HG03442 (cell line): ENCODE measurements at regions not wholly inside any gene's neighbourhood (a gene's known extent, or its start where the extent isn't known, plus 50 kb on each side); places are given as distances from the start of the nearest gene placed in this dataset.

ENCODE experiments used
- ATAC-seq: cut with Tn5 transposase; IDR thresholded peaks from one replicate; pipeline ENCODE4 v1.9.1; 2021; ENCODE audit warnings: mild to moderate bottlenecking, moderate library complexity; ENCODE audit not compliant: unreplicated experiment

DNA sequence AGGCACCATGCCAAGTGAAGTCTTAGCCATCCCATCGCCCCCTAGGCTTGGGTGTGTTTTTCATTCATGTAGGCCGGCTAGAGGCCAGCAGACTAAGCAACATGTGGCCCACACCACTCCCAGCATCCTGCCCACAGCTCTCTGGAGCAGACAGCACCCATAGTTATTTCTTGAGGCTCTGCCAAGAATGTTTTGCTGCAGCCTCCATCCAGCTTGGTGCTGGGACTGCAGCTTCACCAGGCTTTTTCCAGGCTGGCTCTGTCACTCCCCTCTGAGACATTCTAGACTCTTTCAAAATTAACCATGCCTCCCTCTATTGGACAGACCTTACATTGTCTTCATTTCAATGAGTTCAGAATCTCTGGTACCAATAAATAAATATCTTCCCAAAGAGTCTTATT is 104.2 kb downstream of the DUSP10 start:
- no peak for ATAC-seq

GRCh38 chr1:221638595-221638994 is 103.3 kb downstream of the DUSP10 start:
- ATAC-seq: no peak

GRCh38 chr1:221641811-221642210 is 100.1 kb downstream of the DUSP10 start:
- no peak for ATAC-seq

- ATAC-seq: peak; percentile 61
Observed at GRCh38 chr1:221643404-221644144, 98.3 kb downstream of the DUSP10 start.

DNA sequence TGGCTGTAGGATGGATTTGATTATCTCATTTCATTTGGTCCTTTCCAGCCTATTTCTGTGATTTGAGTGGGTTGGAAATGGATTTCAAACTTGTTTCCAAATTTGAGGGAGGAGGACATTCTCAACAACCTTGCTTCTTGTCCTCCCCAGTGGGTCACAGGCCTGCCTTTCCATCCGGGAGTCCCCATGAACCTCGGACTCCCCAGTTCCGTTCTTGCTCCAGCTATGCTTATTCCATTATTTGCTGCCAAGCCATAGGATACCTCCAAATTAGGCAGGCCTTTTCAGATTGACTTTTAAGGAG is 97.8 kb downstream of the DUSP10 start:
- peak; percentile 20 for ATAC-seq

- ATAC-seq: no peak
Observed at GRCh38 chr1:221644663-221645258, 97.1 kb downstream of the DUSP10 start.

GRCh38 chr1:221648201-221648600 is 93.7 kb downstream of the DUSP10 start:
- no peak for ATAC-seq
